ENCODE measurements at regions not wholly inside any gene's neighbourhood (a gene's known extent, or its start where the extent isn't known, plus 50 kb on each side); places are given as distances from the start of the nearest gene placed in this dataset.

GRCh38 chr11:112751329-112751728 is 209.9 kb upstream of the NCAM1 start (continued):
- TF ChIP-seq CHD7 (IDR thresholded peaks at IDR 0.05; ENCODE audit: insufficient replicate concordance, low read length) = no peak
- no peak for TF ChIP-seq NRF1 (IDR thresholded peaks at IDR 0.05; ENCODE audit: low read depth, low read length)

All from H1 (cell line).